B cell (primary cell): ENCODE measurements at regions not wholly inside any gene's neighbourhood (a gene's known extent, or its start where the extent isn't known, plus 50 kb on each side); places are given as distances from the start of the nearest gene placed in this dataset.

Experiments used
- ATAC-seq: fragments of 200-7000 bp; cut with Tn5 transposase; one replicate; pipeline ENCODE4 v1.10.0; 2021; ENCODE audit warnings: low read depth, mild to moderate bottlenecking, moderate number of reproducible peaks, moderate library complexity
- CTCF ChIA-PET: fragments of 350-600 bp; sonication (Branson Sonifier 250); formaldehyde crosslinking; loops from one replicate; lab custom pipeline; 2021; ENCODE audit warnings: antibody characterized with exemption, inconsistent platforms; lab: Charles Lee
- POLR2A ChIA-PET: fragments of 350-600 bp; sonication (Branson Sonifier 250); formaldehyde crosslinking; loops from one replicate; lab custom pipeline; 2021; ENCODE audit warnings: antibody characterized with exemption; lab: Charles Lee
- DNase-seq: peaks from one replicate; pipeline ENCODE4 v3.0.0; 2013
- H2AFZ ChIP-seq: 2 replicates; pipeline ENCODE4 v1.6.1; 2012; ENCODE audit warnings: mild to moderate bottlenecking, low read depth, low read length; ENCODE audit not compliant: insufficient read depth, poor library complexity, severe bottlenecking
- H3K27ac ChIP-seq, 2 donors: 1 replicate in 1 of 2; 2 replicates in 1 of 2; pipeline ENCODE4 v1.5.1; 2012 to 2013; ENCODE audit warnings: low read length in 2 of 2, mild to moderate bottlenecking in 2 of 2, moderate library complexity in 1 of 2
- H3K27me3 ChIP-seq, 4 experiments: fragments of 200-600 bp in 1 of 4; sonication (generic) in 1 of 4; replicated peaks in 1 of 4; 1 replicate in 2 of 4; 2 replicates in 2 of 4; pipeline versions ENCODE4 v1.6.1 to v1.7.0; 2013 to 2016; ENCODE audit warnings: low read length in 3 of 4, mild to moderate bottlenecking in 2 of 4, mixed read lengths in 1 of 4, moderate library complexity in 1 of 4; ENCODE audit not compliant: insufficient read depth in 4 of 4, control insufficient read depth in 3 of 4; ENCODE audit errors: control extremely low read depth in 1 of 4
- H3K36me3 ChIP-seq, 2 experiments: replicated peaks in 1 of 2; 1 replicate in 1 of 2; 2 replicates in 1 of 2; pipeline versions ENCODE4 v1.6.1 to v1.7.1; 2013; ENCODE audit warnings: low read length in 1 of 2; ENCODE audit not compliant: insufficient read depth in 2 of 2, control insufficient read depth in 1 of 2; ENCODE audit errors: control extremely low read depth in 1 of 2, extremely low read depth in 1 of 2
- H3K4me1 ChIP-seq, 2 donors: fragments of 200-600 bp in 1 of 2; sonication (generic) in 1 of 2; 1 replicate in 1 of 2; 2 replicates in 1 of 2; pipeline versions ENCODE4 v1.5.1 to v1.6.1; 2013 to 2017; ENCODE audit warnings: low read length in 2 of 2; ENCODE audit not compliant: control insufficient read depth in 2 of 2, insufficient read depth in 2 of 2
- H3K4me2 ChIP-seq: replicated peaks from 2 replicates; pipeline ENCODE3; 2012; ENCODE audit warnings: mild to moderate bottlenecking, low read depth, low read length; ENCODE audit not compliant: poor library complexity, severe bottlenecking
- H3K4me3 ChIP-seq, 5 experiments: fragments of 200-600 bp in 1 of 5; sonication (generic) in 1 of 5; 1 replicate in 3 of 5; 2 replicates in 2 of 5; pipeline versions ENCODE4 v1.5.1 to v1.7.0; 2011 to 2016; ENCODE audit warnings: low read length in 4 of 5, mild to moderate bottlenecking in 4 of 5, low read depth in 2 of 5, control low read depth in 1 of 5, moderate library complexity in 1 of 5; ENCODE audit not compliant: insufficient read depth in 1 of 5; ENCODE audit errors: control extremely low read depth in 1 of 5, extremely low read depth in 1 of 5
- H3K79me2 ChIP-seq: fragments of 200-600 bp; sonication (generic); one replicate; pipeline ENCODE4 v1.6.0; 2016; ENCODE audit warnings: low read length; ENCODE audit not compliant: control insufficient read depth, insufficient read depth
- H3K9ac ChIP-seq: fragments of 200-600 bp; sonication (generic); 2 replicates; pipeline ENCODE4 v1.6.1; 2017; ENCODE audit warnings: mild to moderate bottlenecking, low read length, moderate library complexity
- H3K9me3 ChIP-seq, 3 donors: one replicate each; pipeline versions ENCODE4 v1.6.1 to v1.7.1; 2013; ENCODE audit warnings: low read length in 2 of 3; ENCODE audit not compliant: control insufficient read depth in 2 of 3, insufficient read depth in 1 of 3; ENCODE audit errors: control extremely low read depth in 1 of 3
- H4K20me1 ChIP-seq: 2 replicates; pipeline ENCODE4 v1.6.0; 2012; ENCODE audit warnings: mild to moderate bottlenecking, low read length; ENCODE audit not compliant: insufficient read depth, control insufficient read depth, poor library complexity, severe bottlenecking
- H3K27ac Mint-ChIP-seq: one replicate; pipeline ENCODE4 v1.8.0; 2021; ENCODE audit warnings: mixed read lengths
- H3K27me3 Mint-ChIP-seq: one replicate; pipeline ENCODE4 v1.8.0; 2021; ENCODE audit warnings: mixed read lengths
- H3K4me1 Mint-ChIP-seq: one replicate; pipeline ENCODE4 v1.8.0; 2021; ENCODE audit warnings: mixed read lengths
- H3K4me3 Mint-ChIP-seq: one replicate; pipeline ENCODE4 v1.8.0; 2021; ENCODE audit warnings: mixed read lengths
- H3K9me3 Mint-ChIP-seq: one replicate; pipeline ENCODE4 v1.8.0; 2022; ENCODE audit warnings: mixed read lengths; ENCODE audit not compliant: insufficient read depth
- EZH2 ChIP-seq: IDR thresholded peaks from 2 replicates; pipeline ENCODE4 v1.6.1; 2012; ENCODE audit warnings: borderline replicate concordance, low read depth, mild to moderate bottlenecking, moderate library complexity, low read length; ENCODE audit not compliant: insufficient read depth, poor library complexity, severe bottlenecking
- WGBS: methylation state at CpG from one replicate; pipeline ENCODE4 v1.1.5; 2013; ENCODE audit warnings: missing lambda C conversion rate; ENCODE audit not compliant: insufficient coverage; 5-methylcytosine and 5-hydroxymethylcytosine counted together
- intact Hi-C: fragments of 100-400 bp; cut with micrococcal nuclease; formaldehyde crosslinking; loops from one replicate; pipeline ENCODE4 v1.10.0; 2022
- TF ChIP-seq, protein P1 (sequence below): fragments of 200-600 bp; IDR thresholded peaks from one replicate; pipeline ENCODE4 v1.8.0; 2022; ENCODE audit warnings: antibody characterized with exemption, mild to moderate bottlenecking

DNA sequence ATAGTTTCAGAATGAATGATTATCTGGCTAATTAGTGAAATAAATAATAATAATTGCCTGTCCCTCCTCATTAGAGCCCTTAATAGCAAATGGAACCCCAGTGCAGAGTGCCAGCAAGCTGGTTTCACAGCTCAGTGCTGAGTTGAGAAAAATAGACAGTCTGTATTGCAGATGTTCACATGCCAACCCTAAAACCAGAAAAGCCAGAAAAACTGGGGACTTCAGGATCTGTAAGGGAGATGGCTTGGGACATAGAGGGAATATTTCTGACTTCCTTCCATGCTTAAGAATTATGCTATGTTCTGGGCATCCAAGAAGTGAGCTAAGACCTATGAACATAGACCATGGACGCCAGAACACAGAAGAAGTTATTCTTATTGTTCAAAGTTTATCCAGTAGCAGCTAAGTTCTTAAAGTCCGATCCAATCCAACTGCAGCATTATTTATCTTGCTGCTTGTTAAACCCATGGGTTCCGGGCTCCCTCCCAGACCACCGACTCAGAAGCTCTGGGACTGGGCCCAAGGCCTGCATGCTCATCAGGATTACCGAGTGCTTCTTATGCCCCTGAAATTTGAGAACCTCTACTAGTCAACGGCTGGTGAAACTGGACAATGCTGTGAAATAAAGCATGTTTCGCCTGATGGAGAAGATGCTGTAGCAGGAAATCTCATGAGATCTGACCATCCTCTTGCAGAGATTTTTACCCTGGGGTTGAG is 158.3 kb downstream of the FOXB1 start:
- no peak overlapping the region for H3K4me2 ChIP-seq
- CTCF ChIA-PET, result no interaction called here

DNA sequence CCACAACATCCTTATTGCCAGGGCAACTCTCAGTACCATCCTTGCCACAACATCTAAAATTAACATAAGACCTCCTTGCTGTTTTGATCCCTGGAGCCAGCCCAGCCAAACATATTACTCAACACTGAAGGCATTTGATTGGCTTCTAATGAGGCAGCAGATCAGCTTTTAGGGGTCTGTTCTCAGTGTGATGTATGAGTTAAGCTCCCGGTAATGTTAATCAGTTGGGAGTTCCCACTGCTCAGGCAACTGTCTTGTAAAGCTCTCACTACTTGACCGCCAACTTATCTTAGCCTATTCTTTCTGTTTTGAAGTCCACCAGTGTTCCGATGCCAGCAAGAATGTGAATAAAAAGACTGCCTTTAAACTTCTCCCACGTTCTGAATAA is 158.9 kb downstream of the FOXB1 start:
- H2AFZ ChIP-seq, result no peak overlapping the region
- H3K27me3 ChIP-seq, result peaks cover 0 to 3% (median 0%) of the 10 kb centered on the region in 4 experiments
- H3K4me3 ChIP-seq, result no peak overlapping the region
- 83% methylated on average over 3 of the region's 4 CpGs for WGBS
- H3K79me2 ChIP-seq, result no peaks in the 10 kb centered on the region
- ChIA-PET POLR2A (no interaction called here), CTCF (no interaction called here)
- no peak for TF ChIP-seq EZH2
- TF ChIP-seq, protein P1, sequence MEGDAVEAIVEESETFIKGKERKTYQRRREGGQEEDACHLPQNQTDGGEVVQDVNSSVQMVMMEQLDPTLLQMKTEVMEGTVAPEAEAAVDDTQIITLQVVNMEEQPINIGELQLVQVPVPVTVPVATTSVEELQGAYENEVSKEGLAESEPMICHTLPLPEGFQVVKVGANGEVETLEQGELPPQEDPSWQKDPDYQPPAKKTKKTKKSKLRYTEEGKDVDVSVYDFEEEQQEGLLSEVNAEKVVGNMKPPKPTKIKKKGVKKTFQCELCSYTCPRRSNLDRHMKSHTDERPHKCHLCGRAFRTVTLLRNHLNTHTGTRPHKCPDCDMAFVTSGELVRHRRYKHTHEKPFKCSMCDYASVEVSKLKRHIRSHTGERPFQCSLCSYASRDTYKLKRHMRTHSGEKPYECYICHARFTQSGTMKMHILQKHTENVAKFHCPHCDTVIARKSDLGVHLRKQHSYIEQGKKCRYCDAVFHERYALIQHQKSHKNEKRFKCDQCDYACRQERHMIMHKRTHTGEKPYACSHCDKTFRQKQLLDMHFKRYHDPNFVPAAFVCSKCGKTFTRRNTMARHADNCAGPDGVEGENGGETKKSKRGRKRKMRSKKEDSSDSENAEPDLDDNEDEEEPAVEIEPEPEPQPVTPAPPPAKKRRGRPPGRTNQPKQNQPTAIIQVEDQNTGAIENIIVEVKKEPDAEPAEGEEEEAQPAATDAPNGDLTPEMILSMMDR, result no peak
- no peaks in the 10 kb centered on the region for H3K4me1 ChIP-seq
- no peak overlapping the region for H3K4me3 Mint-ChIP-seq
- no peak overlapping the region for H3K9ac ChIP-seq
- H3K4me1 Mint-ChIP-seq, result no peaks in the 10 kb centered on the region
- intact Hi-C loops, result no loop called here
- DNase-seq, result no peak
- H4K20me1 ChIP-seq, result no peaks in the 10 kb centered on the region
- H3K36me3 ChIP-seq, result no peaks in the 10 kb centered on the region
- no peaks in the 10 kb centered on the region for H3K9me3 ChIP-seq
- peaks cover 3% of the 10 kb centered on the region for H3K9me3 Mint-ChIP-seq
- ATAC-seq, result no peak
- peaks cover 42% of the 10 kb centered on the region for H3K27me3 Mint-ChIP-seq
- no peak overlapping the region for H3K4me2 ChIP-seq
- H3K27ac Mint-ChIP-seq, result no peak overlapping the region
- no peak overlapping the region for H3K27ac ChIP-seq

More for the DNA sequence above, 158.3 kb downstream of the FOXB1 start:
- Mint-ChIP-seq H3K27me3 (peaks cover 42% of the 10 kb centered on the region), H3K27ac (no peak overlapping the region), H3K4me3 (no peak overlapping the region), H3K4me1 (no peaks in the 10 kb centered on the region), H3K9me3 (peaks cover 3% of the 10 kb centered on the region)
- H3K9ac ChIP-seq, result no peak overlapping the region
- no peak overlapping the region for H2AFZ ChIP-seq
- TF ChIP-seq, protein P1, result no peak
- TF ChIP-seq EZH2, result no peak
- no peaks in the 10 kb centered on the region for H3K9me3 ChIP-seq
- 89% methylated on average over 6 of the region's 7 CpGs for WGBS
- POLR2A ChIA-PET, result no interaction called here
- intact Hi-C loops, result no loop called here
- H3K4me3 ChIP-seq, result no peak overlapping the region
- H4K20me1 ChIP-seq, result no peaks in the 10 kb centered on the region
- H3K36me3 ChIP-seq, result no peaks in the 10 kb centered on the region
- ATAC-seq, result no peak
- no peak for DNase-seq
- H3K79me2 ChIP-seq, result no peaks in the 10 kb centered on the region
- no peaks in the 10 kb centered on the region for H3K4me1 ChIP-seq
- peaks cover 0 to 3% (median 0%) of the 10 kb centered on the region in 4 experiments for H3K27me3 ChIP-seq
- H3K27ac ChIP-seq, result no peak overlapping the region
